Occipital lobe (tissue), 1 donor: ENCODE measurements at regions not wholly inside any gene's neighbourhood (a gene's known extent, or its start where the extent isn't known, plus 50 kb on each side); places are given as distances from the start of the nearest gene placed in this dataset.

Experiments
- DNase-seq: peaks from one replicate; lab custom pipeline; 2025; lab: John Stamatoyannopoulos, UW

DNA sequence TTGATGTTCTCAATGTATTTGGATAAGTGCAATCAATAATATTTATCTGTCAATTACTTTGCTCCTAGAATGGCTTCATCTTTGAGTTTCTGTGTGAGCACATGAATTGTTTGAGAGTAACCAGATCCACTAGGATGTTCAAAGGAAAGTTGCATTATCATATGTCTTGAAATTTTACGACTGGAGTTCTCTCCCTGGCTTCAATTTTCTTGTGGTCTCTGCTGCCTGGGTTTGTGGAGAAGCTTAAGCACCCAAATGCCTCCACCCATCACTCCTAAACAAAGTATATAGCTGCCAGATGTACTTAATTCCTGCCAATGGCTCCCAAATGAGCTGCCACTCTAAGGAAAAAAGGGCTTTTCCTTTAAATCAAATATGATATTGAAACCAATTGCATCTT, 1149.4 kb upstream of the ZEB2 start:
- DNase-seq = no peak

DNA sequence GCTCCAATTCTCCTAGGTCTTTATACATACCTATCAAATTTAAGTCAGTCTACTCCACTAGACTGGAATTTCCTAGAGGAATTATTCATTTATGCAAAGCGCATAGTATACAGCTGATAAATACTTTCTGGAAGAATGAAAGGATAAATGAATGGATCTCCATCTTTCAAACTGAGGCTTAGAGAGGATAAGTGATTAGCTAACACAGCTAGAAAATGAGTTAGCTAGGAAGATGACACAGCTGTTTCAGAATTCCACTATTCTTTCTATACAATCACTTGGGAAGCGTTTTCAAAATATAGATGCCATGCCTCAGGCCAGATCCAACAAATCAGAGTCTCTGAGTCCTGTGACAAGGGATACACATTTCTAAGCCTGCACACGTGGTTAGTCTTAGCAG, 1146.6 kb upstream of the ZEB2 start:
- no peak for DNase-seq

DNA sequence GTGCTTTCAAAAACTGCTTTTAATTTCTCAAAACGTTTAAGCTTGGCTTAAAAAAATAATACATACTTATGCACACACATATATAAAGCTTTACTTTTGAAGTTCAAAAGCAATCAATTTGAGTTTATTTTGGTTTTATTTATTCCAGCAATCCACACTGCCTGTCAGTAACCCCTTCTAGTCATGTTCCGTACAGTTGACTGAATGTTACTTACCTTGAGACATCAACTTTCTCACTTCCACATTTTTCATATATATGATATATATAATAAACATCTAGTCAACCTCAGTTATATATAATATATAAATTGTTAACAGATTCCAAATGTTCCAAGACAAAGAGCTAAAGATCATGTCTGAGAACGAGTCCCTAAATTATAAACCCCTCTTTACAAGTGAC, 1137.3 kb upstream of the ZEB2 start:
- no peak for DNase-seq

DNA sequence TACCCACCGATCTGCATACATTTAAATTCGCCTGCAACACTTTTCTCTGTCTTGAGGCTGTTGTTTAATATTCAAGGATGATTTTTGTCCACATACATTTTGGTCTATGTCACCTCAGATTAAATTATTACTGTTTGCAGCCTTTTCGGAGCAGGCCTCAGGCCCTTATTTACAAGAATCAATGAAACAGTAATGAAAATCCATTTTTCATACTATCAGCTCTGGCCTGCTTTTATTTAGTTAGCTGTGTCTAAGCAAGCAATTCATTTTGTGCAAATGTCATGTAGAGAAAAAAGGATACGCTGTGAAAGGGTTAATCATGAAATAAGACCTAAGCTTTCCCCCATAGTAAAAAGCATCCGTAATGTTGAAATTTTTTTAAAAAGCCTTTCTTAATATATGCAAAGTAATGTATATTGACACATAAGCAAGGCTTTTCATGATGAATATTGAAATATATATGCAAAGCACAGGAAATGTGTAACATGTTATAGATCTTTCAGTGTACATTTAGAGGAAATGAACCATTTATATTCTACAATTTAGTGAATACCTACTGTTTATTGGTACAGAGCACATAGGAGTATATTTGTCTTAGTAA, 1135.3 kb upstream of the ZEB2 start:
- DNase-seq = no peak

DNA sequence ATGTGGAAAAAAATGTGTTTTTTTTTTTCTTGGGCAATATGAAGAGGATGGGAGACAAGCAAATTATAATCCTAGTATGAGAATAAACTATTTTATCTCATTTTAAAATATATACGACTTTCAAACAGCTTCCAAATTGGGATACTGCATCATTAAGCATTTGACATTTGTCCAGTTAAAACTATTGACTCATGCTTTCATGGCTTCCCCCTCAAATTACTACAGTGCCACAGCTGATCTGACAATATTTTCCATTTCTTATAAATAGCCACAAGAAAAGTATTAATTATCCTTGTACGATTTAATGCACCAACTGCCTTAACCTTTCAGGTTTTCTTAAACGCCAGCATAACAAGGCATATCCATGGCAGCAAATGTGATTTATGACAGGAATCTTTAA, 1134.8 kb upstream of the ZEB2 start:
- no peak for DNase-seq

DNA sequence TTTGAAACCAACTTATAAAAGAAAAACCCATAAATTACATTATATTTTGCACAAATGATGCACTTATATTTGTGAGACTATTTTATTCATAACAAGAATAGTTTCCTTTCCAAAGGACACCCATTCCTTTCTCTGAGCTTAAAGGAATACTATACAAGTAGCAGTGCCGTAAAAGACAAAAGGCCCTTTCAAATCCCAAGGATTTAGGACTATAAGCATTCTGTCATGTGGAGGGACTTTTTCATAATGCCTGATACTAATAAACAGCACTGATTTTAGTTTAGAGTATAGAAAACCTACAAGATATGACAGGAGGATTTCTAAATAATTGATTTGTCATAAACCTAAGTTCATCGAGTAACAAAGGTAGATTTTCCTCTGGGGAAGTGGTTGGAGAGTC, 1134.2 kb upstream of the ZEB2 start:
- DNase-seq = no peak

GRCh38 chr2:145653553-145653952, 1133.6 kb upstream of the ZEB2 start:
- DNase-seq = no peak

DNA sequence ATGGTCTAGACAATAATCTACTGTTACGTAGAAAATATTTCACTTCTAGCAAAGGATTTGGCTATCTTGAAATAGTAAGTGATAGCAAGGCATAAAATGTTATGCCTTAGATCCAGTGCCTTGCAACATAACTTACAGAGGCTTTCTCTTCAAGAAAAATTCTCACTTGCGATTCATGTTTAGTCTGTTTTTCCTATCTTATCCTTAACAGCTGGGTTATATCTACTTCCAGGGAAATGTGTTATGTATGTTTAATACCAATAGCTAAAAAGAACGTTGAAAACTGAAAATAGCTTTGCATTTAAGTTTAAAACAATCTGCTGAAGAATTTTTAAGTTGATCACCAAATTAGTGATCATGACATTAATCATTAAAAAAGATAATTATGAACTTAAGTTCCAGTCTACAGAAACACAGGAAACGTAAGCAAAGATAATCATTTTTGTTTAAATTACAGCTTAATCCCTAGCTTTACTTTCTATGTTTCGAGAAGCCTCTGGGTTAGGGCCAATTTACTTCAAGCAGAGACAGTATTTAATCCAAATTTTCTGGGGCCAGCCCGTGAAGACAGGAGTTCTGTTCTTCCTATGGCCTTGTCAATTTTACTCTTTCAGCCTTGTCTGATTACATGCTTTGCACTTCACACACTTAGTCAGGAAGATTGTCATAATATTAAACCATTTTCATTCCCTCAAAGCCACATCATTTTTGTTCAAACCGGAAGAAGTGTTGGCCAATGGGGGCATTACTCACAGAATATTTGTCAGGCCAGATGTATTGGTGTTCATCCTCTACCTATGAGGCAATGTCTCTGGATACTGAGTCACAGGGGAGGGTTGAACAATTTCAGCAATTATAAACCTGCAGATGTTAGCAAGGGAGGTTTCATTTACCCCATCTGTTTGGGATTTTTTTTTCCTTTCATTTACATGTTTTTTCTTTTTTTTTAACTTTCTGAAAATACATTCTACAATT, 1132.9 kb upstream of the ZEB2 start:
- DNase-seq = no peak

DNA sequence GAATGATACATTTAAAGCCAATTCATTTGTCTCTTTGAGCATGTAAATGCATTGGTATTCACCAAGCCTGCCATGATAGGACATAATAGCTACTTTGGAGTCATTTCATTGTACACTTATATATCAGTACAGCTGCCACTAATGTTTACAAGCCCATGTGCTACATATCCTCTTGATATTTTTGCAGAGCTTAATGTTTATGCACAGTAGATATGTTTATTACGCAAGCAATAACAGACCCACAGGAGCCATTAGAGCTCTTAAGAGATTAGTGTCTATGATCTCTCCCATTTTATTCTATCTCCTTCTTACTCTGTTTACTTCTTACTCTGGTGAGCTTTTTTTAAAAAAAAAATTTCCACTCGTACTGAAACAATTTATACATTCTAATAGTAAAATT, 1132.1 kb upstream of the ZEB2 start:
- no peak for DNase-seq

DNA sequence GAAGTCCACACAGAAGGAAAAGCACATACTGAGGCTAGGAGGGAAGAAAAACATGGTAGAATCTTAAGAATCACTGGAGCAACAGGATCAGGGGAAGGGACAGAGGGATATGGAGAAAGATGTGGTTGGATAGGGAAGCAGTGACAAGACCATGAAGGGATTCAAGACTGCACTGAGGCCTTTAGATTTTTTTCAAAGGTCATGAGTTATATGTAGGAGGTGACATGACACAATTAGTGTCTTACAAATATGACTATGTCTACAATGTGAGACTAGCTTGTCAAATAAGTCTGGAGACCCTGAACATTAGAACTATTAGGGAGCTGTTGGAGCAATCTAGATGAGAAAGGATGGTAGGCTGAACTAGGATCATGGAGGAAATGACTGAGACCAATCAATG, 1130.3 kb upstream of the ZEB2 start:
- DNase-seq = no peak

DNA sequence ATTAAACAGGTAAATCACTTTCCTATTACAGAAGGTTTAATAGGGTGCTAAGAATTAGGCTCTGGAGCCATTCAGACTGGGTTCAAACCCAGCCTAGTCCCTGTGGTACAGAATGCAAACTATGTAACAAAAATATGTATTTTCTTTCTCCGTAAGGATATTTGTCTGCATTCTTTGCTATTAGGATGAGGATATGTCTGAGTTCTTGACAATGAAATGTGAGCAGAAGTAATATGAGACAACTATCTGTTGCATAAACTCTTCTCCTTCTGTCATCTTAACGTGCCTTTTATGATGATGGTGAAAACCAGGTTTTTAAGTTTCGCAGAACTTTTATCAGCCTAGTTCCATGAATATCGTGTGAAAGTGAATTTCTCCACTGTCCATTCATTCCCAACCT, 1129.1 kb upstream of the ZEB2 start:
- no peak for DNase-seq

- no peak for DNase-seq
Measured at GRCh38 chr2:145644820-145645302, 1124.9 kb upstream of the ZEB2 start.

DNA sequence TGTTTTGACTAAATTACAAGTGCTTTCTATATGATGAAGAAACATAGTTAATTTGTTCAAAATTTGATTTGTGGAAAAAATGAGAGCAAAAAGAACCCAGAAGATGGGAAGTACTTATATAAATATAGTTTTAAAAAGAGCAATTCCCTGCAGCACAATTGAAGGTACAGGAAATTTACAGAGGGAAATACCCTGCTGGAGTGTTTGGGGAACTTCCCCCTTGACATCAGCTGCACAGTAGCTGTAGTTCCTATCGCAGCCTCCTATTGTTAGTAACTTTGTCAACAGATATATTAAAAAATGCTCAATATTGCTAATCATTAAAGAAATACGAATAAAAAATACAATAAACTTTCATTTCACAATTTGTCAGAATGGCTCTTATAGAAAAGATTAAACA, 1118.8 kb upstream of the ZEB2 start:
- DNase-seq = no peak

DNA sequence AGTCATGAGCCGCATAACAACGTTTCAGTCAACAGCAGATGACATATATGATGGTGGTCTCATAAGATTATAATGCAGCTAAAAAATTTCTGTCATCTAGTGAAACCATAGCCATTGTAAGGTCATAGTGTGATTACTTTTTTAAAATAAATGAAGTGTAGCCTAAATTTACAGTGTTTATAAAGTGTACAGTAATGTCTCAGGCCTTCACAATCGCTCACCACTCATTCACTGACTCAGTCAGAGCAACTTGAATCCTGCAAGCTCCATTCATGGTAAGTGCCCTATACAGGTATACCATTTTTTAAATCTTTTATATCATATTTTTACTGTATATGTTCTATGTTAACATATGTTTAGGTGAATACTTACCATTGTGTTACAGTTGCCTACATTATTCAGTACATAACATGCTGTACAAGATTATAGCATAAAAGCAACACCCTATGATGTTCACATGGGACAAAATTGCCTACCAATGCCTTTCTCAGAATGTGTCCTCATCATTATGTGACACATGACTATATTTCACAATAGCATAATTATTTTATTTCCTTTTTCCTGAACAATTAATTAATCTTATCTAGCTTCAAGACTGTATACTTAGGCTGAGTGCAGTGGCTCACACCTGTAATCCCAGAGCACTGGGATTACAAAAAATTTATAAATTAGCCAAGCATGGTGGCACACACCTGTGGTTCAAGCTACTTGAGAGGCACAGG, 1115.9 kb upstream of the ZEB2 start:
- no peak for DNase-seq

GRCh38 chr2:145631561-145631960, 1111.6 kb upstream of the ZEB2 start:
- no peak for DNase-seq

- no peak for DNase-seq
Measured at GRCh38 chr2:145626301-145626700, 1106.4 kb upstream of the ZEB2 start.

DNA sequence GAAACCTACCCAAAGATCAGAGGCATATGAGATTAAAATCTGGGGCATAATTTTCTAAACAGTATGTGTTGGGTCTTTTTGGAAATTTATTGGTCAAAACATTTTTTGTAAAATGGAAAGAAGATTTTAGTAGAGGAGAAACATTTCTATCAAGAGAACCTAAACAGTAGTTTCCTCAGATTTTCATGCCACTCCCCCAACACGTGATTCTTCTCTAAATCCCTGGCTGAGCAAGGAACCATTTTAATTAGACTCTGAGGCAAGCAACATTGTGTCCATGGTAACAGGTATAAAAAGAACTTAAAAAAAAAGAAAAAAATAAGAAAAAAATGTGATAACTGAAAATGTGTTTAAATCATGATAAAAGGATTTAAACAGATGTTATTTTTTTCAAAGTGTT, 1105.2 kb upstream of the ZEB2 start:
- DNase-seq = no peak

GRCh38 chr2:145623136-145623535, 1103.2 kb upstream of the ZEB2 start:
- no peak for DNase-seq

GRCh38 chr2:145622285-145622684, 1102.4 kb upstream of the ZEB2 start:
- DNase-seq = no peak

- no peak for DNase-seq
Measured at GRCh38 chr2:145617906-145618305, 1098.0 kb upstream of the ZEB2 start.

DNA sequence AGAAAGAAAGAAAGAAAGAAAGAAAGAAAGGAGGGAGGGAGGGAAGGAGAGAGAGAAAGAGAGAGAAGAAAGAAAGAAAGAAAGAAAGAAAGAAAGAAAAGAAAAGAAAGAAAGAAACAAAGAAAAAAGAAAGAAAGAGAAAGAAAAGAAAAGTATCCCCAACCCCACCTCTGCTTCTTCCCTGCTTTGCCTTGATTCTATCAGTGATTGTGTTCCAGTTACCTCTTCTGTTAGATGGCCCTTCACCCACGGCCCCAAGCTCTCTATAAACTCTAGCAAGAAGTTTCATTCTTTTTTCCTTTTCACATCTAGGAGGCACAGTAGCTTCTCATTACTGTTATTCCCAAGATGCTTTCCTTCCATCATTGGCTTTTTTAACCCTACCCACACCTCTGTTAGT, 1097.5 kb upstream of the ZEB2 start:
- DNase-seq = no peak

- DNase-seq = no peak
Measured at GRCh38 chr2:145615626-145616025, 1095.7 kb upstream of the ZEB2 start.
